ENCODE measurements at regions not wholly inside any gene's neighbourhood (a gene's known extent, or its start where the extent isn't known, plus 50 kb on each side); places are given as distances from the start of the nearest gene placed in this dataset.

DNA sequence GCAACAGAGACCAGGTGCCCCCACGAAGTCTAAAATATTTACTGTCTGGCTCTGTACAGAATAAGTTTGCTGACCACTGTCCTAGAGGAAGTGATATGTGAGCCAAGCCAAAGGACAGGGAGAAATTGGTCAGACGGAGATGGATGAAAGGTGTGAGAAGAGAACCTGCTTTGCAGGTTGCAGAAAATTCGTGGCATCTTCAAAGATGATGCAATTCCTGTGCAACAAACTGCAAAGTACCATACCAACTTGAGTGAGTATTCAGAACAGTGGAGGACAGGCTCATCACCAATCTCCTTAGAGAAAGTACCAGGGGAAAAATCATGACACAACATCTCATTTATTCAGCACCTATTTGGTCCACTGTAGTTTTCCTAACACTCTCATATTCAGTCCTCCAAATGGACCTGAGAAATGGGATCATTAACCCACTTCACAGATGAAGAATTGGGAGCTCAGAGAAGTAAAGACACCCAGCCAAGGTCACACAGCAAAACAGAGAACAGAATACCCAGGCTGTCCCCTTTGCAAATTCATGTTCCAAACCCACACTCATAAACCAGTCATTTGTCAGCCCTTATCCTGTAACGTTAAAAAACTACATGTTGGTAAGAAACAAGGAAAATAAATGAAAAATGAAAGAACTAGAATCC is 536.8 kb downstream of the MIAT start:
- no peak for DNase-seq

DNA sequence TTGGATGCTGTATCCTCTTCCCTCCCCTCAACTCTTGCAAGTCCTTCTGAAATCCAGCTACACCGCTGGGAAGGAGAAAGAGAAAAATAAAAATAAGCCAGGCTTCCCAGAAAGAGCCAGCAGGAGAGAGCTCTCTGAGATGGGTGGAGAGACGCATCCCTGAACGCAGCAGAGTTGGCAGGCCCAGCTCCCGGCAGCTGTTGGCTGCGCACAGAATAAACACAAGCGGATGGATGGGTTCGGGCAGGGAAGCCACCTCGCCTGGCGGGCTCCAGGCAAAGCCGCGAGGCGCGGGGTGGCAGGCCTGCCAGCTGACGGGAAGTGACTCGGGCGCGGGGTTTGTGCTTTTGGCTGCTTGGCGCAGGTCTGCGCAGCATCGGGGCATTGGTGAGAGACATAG is 537.7 kb downstream of the MIAT start:
- DNase-seq, result peak; percentile 91

DNA sequence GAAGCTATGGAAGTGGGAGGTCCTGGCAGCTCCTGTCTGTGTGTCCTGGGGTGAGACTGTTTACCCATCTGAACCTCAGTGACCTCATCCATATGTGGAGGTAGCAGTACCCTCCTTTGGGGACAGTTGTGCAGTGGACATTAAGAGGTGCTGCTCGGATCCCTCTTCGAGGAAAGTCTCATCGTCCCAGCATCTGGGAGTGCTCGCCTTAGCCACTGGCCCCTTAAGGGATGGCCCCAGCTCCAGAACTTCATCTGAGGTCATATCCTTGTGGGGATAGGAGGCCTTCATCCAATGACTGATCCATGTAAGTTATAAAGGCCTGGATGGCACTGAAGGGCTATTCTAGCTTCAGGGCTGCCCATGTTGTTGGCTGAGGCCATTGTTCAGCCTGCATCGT is 538.1 kb downstream of the MIAT start:
- DNase-seq, result no peak

DNA sequence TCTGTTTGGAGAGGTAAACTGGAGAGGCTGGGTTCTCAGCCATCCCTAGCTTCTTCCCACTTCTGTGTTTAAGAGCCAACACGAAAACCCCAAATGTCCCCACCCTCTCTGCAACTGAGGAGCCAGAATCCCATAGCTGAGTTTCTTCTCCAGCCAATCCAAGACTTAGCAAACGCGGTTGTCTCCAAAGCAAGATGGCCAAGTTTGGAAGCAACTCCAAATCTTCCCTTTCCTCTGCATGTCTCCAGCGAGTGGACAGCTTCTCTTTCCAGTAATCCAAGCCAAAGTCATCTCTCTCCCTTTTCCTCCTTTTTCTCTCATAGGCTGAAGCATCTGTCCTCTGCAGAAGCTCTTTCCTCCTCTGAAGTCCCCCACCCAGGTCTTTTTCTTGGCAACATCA is 539.2 kb downstream of the MIAT start:
- no peak for DNase-seq

DNA sequence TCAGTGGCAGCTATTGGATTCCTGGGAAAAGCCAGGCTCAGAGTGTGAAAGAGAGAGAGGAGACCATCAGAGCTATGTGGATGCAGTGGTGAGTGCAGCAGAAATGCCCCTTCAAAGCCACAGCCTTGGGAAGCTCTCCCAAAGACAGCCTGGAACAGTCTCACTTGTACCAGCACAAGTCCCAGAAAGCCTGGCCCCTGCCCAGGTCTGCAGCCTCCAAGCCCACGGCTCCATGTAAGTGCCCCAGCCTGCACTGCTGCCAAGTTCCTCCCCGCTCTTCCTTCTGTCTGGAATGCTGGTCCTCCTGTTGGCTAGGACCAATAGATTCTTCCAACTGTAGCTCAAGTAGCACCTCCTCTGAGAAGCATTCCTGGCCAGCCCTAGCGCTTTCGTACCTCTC is 539.7 kb downstream of the MIAT start:
- no peak for DNase-seq

DNA sequence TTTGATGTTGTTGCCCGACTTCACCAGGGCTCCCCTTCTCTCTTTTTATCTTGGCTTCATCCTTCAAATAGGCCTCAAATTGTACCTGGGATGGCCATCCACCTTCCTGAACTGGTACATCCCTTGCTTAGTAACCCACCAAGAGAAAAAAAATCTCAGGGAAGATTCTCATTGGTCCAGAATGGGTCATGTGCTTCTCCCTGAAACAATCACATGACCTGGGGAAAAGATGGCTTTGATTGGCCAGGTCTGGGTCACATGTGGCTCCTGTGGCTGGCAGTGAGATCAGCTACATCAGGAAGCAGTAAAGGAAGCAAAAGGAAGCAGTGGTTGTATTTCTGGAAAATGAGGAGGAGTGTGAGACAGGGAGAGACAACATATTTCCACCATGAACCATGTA is 540.2 kb downstream of the MIAT start:
- no peak for DNase-seq

DNA sequence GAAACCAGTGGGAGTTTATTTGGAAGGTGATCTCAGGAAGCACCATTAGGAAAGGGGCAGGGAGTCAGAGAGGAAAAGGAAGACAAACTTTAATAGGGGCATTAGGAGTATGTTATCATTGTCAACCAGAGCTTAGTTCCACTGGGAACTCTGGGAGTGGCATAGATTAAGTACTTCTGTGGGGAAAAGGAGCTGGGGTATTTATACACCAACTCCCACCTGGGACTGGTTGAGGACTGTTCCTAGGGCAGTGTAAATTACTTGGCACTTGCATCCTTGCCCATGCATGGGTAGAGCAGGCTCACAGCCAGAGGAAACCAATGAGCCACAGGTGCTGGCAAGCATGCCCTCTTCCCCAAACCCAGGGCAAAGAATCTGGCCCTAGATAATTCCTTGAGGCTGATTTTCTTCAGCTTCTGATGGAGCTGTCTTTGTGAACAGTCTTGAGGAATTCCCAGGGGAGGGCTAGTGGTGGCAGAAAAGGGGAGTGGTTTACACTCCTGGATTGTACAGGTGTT is 541.2 kb downstream of the MIAT start:
- no peak for DNase-seq

DNA sequence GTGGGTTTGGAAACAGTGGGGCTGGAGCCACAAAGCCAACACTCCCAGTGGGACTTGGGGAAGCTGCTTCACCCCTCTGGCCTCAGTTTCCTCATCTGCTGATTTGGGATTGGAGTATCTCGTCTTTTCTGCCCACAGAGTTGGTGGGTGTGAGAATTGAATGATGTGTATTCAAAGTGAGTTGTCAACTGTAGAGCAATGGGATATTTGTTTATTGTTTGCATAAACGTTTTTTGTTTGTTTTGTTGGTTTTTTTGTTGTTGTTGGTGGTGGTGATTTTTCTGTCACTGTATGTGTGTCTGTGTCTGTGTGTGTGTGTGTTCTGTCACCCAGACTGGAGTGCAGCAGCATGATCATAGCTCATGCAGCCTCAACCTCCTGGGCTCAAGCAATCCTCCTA is 542.0 kb downstream of the MIAT start:
- DNase-seq, result no peak

DNA sequence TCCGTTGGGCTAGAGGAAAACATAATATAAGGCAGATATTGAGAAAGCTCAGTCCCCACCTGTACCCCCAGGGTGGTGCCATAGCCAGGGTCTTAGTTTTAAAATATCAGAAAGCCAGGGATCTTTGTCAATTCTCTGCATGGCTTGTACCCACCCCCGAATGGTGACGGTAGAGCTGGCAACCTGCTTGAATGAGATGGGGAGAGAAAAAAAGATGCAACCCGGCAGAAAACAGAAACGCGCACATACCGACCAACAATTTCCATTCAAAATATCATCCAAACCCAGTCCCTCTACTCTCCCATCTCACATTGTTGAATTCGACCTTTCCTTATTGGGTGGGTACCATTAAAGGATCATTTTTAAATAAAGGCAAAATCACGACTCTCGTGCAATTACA is 543.9 kb downstream of the MIAT start:
- no peak for DNase-seq

DNA sequence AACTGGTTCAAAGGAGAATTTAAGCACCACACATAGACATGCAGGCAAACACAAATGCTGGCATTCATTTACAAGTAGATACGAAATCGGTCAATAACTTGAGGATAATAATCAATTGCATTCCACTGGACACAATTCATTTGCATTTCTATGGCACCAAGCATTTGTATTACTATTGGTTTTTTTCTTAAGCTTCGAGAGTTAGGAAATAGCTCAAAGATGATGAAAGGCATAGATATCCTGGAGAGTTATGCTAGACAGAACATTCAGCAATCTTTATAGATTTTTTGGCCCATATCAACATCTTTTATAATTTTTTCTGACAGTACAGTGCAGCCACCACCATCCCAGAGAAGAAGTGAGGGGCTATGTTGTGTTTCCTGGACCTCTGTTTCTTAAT is 544.4 kb downstream of the MIAT start:
- DNase-seq, result no peak

DNA sequence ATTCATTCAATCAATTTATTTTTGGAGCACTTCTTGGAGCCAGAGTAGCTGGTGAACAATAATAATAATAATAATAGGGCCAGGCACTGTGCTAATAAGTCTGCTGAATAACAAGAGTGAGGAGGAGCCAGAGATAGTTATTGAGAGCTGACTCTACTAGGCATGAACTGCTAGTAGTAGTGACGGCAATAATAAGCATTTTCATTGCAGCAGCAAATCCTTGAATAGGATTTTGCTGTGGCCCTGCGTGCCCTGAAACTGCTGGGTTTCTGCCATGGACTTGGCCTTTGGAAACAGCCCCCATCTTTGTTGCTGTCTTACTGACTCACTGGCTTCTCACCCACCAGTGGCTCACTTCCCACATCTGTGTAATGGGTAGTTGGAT is 545.9 kb downstream of the MIAT start:
- no peak for DNase-seq

DNA sequence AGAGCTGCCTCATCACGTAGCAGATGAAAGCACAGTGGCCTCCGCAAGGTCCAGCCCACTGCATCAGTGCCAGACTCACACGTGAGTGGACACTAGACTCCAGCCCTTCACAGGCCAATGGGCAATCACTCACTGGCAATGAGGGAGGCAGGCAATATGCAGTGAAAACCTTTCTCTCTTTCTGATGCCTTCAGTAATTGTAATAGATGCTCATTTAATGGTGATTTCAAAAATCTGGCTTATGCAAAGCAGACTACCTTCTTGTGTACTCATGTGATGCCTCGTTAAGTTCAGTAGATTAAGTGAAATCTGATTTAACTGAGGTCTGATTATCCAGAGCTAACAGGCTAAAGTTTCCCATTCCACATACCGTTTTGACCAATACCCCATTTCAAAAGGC is 546.9 kb downstream of the MIAT start:
- DNase-seq, result no peak

DNA sequence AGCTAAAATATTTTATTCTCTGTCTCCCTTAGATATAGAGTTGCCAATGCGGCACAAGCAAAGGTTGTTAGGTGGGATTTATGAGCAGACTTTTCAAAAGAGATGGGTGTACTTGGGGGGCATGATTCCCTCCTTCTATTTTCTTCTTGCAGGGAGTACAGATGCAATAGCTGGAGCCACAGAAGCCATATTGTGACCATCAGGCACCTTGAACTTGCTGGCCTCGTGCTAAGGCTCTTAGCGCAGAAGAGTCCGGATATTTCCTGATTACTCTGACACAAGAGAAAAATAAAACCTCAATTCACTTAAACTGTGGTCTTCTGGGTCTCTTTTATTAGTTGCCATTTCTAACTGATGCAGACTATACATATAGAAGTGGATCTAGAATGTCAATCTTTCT is 547.4 kb downstream of the MIAT start:
- no peak for DNase-seq

DNA sequence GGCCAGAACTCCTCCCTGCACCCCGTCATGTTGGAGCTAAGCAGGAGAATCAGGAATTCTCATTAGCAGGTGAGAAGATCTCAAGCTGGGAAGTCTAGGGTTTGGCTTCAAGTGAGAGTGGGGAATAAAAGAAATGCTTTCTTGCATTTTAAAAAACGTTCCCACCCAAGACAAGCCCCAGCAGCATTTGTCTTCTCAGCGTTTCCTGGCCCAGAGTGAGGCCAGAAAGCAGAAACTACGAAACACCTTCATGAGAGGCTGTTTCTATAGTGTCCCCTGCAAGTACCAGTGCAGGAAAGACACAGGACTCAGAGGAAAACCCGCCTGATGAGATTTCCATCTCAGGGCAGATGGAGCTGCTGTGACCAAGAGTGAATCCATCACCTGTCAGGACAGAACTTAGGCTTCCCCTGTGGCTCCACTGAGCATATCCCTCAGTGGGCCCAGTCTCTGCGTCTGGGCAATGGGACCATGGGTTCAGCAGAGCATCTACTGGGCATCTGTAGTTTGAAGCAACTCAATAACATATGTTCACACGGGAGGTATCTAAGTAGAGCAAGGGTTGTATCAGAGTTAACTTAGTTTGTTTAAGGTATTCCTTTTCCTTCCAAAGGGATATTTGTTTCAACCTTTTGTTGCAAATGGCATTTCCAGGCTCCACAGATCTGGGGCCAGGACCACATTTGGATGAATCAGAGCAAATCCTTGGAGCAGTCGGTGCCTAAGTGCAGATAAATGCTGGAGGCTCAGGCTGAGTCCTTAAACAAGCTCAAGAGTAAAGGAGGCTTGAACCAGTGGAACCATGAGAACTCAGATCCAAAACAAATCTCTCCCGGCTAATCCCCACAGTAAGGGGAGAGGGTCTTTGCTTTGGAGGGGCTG is 548.3 kb downstream of the MIAT start:
- DNase-seq, result no peak

DNA sequence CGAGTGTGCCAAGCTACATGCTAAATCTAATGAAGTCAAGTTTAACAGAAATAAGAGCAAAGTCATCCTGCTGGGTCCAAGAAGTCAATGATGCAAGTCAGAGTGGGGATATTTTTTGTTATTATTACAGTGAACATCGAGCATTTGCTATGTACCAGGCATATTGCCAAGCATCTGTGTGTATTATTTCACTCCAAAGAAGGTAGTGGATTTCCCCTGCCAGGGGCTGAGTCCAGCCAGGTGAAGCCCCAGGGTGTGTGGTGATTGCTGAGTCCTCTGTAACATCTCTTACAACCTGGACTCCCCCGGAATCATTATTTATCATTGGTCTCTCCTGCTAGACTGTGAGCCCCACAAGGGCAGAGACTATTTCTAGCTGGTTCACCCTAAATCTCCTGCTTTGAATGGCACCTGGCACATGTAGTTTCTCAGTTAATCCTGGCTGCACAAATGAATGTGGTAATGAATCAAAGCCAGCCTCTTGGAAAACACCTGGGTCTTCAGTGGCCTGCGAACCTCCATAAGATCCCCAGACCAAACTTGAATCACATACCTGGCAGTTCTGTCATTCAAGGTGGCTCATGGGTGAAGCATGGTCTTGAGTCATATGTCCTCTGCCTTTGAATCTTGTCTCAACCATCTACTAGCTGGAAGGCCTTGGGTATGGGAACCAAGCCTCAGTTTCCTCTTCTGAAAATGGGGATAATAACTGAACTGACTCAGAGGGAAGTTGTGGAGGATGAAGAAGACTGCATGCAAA is 549.2 kb downstream of the MIAT start:
- DNase-seq, result peak; percentile 24

DNA sequence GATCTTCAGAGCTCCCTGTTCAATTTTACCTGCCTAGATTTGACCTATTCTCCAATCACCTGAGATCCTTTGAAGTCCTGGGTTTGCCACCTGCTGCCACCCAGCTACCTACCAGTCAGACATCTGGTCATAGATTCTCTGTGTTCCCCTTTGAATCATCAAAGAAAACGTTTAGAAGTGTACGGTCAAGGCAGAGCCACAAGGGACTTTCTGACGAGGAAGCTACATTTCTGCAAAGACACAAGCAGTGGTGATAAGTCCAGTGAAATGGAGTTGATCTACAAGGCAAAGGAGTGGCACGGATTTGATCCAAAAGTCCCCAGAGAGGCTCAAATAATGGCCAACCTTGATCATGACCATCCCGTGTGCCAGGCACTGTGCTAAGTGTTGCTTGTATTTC is 549.9 kb downstream of the MIAT start:
- no peak for DNase-seq

DNA sequence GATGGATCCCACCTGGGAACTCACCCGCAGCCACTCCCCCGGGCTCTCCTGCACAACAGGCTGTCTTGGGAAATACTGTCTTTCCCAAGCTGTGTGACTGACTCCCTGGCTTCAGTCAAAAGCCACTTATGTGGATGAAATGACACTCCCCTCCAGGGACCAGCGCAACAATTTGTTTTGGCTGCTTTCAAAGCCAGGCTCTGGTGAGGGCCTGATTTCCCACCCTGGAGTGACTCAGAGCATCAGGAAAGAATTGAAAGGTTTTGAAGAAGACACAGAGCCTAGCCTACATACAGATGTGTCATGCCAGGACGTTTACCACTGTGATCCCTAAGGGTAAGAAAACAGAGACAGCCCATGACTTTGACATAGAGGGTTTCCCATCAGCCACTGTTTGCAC is 550.5 kb downstream of the MIAT start:
- DNase-seq, result no peak

DNA sequence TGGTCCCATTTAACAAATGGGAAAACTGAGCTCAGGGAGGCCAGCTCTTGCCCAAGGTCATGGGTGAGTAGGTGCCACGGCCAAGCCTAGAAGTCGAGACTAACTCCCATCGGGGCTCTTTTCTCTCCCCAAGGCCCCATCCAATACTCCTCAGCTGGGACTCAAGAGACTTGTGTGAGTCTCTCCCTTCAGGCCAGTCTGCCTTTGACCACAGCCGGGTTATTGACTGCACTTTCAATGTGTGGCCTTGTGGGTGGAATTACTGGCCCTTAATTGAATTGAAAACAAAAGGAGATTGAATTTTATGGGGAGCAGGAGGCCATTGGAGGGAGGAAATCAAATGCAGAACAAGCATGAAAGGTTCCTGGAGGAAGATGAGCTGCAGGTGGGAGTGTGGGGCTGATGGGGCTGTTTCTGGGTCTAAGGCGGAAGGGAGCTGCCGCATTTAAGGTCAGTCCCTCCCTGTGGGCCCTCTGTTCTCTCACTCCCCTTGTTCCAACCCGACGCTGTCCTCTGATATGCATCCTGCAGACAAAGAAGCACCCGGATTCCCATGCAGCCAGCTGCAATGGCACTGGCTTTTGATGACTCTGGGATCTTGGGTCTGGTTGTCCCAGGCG is 552.8 kb downstream of the MIAT start:
- DNase-seq, result no peak

DNA sequence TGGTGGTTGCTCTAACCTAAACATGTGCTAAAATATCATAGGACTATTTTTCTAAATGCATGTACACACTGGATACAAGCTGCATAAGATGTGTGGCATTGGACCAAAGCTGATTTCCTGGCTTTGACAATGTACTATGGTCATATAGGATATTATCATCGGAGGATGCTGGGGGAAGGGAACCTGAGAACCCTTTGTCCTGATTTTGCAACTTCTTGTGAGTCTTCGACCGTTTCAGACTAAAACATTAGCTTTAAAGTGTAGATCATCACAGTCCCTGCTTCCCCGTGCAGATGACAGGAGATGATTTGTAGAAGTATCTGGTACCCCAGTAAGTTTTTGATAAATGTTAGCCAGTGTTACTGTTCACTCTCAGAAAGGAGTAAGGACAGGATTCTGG is 554.7 kb downstream of the MIAT start:
- DNase-seq, result no peak

DNA sequence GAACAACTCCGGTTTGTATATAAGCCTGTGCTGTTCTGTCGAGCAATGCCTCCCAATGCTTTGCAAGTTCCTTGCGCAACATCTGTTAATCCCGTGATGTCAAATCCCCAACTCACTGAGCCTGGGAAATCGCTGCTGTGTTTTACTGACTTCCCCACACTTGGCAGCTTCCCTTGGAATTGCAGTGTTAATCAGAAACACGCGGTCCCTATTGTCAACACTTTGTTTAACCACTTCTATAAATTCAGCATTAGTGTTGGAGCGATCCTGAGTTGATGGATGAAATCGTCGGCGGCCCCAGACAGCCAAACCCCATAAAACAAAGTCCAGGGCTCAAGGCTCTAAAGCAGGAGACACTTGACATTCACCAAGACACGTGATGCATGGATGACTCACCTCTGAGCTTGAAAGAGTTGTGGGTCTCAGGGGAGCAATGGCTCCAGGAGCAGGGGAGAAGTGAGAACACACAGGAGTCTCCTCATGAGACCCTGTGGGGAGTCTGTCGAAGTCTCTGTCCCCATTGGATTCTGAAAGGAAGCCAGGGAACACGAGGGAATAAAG is 555.3 kb downstream of the MIAT start:
- DNase-seq, result no peak

DNA sequence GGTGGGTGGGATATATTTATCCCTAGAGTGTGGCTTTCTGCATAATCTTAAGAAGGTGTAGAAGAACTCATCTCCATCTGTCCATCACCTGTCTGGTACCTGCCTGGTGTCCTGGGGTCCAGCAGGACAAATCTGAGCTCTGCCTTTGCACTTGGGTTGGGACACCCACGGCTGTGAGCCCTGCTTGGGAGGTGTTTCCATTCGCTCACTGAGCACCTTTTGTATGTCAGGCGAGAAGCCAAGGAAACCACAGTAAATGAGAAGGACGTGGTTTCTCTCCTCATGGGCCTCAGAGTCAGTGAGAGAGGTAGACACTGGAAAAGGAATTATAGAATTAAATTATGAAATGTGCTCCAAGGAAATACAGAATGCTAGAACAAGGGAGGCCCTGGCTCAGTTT is 555.9 kb downstream of the MIAT start:
- no peak for DNase-seq

DNA sequence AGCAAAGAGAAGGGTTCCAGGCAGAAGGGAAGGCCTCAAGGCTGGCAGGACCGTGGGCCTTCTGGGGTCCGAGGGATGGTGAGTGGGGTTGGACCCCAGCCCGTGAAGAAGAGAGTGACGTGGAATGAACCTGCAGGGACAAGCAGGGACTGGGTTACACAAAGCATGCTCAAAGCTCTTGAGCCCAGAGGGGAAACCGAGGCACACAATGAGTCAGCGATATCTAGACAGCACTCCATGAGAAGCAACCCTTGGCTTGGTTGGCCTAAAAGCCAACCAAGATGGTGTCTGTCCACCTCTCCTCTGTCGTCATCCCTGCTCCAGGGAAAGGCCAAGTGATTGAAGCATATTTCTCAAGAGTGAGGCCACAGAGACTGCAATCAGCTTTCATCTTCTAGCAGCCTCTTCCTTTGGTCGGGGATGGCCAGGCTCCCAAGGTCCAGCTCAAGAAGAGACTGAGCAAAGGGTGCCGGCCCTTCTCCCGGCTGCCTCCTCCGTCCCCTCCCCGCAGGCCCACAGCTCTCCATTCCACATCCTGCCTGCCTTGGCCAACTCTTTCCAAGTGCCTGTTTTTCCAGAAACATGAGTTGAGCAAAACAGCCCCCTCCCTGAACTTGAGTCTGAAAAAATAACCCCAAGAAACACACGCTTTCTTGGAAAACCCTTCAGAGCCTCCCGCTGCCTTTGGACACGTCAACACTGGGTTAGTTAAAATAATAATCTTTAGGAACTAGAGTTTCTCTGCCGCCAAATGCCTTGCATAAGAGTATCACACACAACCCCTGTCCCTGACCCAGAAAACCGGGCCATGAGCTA is 556.6 kb downstream of the MIAT start:
- DNase-seq, result no peak

Data from NCI-H1694 treated with DMSO at 0.1 percent for 48 hours (cell line).